Liver (tissue), 9 donors: ENCODE measurements at regions not wholly inside any gene's neighbourhood (a gene's known extent, or its start where the extent isn't known, plus 50 kb on each side); places are given as distances from the start of the nearest gene placed in this dataset. TPM values are rescaled to one million over a fixed set of nuclear protein-coding genes. Genes with fewer than 3 reads are reported as not detected.

Source experiments
- DNase-seq: peaks from one replicate; pipeline ENCODE4 v3.0.0-alpha.2; 2017; ENCODE audit warnings: low spot score
- H3K27ac ChIP-seq, 2 donors: one replicate each; pipeline ENCODE4 v1.7.0; 2013; ENCODE audit warnings: inconsistent platforms in 2 of 2, low read length in 2 of 2, control low read depth in 1 of 2, low read depth in 1 of 2, mild to moderate bottlenecking in 1 of 2
- H3K27me3 ChIP-seq, 4 donors: one replicate each; pipeline versions ENCODE4 v1.6.1 to v1.7.0; 2013; ENCODE audit warnings: low read length in 3 of 4, inconsistent platforms in 1 of 4, mild to moderate bottlenecking in 1 of 4, moderate library complexity in 1 of 4; ENCODE audit not compliant: control insufficient read depth in 4 of 4, insufficient read depth in 4 of 4
- H3K36me3 ChIP-seq, 4 donors: one replicate each; pipeline versions ENCODE4 v1.6.1 to v1.7.0; 2013; ENCODE audit warnings: low read length in 3 of 4, mild to moderate bottlenecking in 3 of 4, low read depth in 1 of 4, moderate library complexity in 1 of 4; ENCODE audit not compliant: control insufficient read depth in 4 of 4, insufficient read depth in 3 of 4
- H3K4me1 ChIP-seq, 4 donors: one replicate each; pipeline versions ENCODE4 v1.6.1 to v1.7.0; 2013; ENCODE audit warnings: low read length in 3 of 4, mild to moderate bottlenecking in 3 of 4, moderate library complexity in 1 of 4; ENCODE audit not compliant: control insufficient read depth in 4 of 4, insufficient read depth in 4 of 4
- H3K4me3 ChIP-seq, 3 donors: one replicate each; pipeline versions ENCODE4 v1.6.1 to v1.7.0; 2013; ENCODE audit warnings: low read length in 3 of 3, control low read depth in 1 of 3, low read depth in 1 of 3, mild to moderate bottlenecking in 1 of 3
- H3K9ac ChIP-seq, 2 donors: one replicate each; pipeline ENCODE4 v1.7.0; 2013; ENCODE audit warnings: low read length in 2 of 2, mild to moderate bottlenecking in 2 of 2, moderate library complexity in 2 of 2, control low read depth in 1 of 2, low read depth in 1 of 2
- H3K9me3 ChIP-seq, 4 donors: one replicate each; pipeline versions ENCODE4 v1.6.1 to v1.7.0; 2013; ENCODE audit warnings: low read length in 3 of 4; ENCODE audit not compliant: control insufficient read depth in 4 of 4
- FOXA1 ChIP-seq: IDR thresholded peaks from 2 replicates; pipeline ENCODE4 v1.6.1; 2016; ENCODE audit warnings: antibody characterized with exemption
- GABPA ChIP-seq, 2 donors: IDR thresholded peaks in 1 of 2; conservative IDR thresholded peaks in 1 of 2; 2 replicates each; pipeline ENCODE4 v1.6.1; 2016; ENCODE audit warnings: antibody characterized with exemption in 2 of 2, mild to moderate bottlenecking in 1 of 2, moderate library complexity in 1 of 2
- HNF4G ChIP-seq: IDR thresholded peaks from 2 replicates; pipeline ENCODE4 v1.6.1; 2016; ENCODE audit warnings: antibody characterized with exemption
- RXRA ChIP-seq, 2 donors: IDR thresholded peaks; 2 replicates each; pipeline ENCODE4 v1.6.1; 2017 to 2018; ENCODE audit warnings: antibody characterized with exemption in 2 of 2, mild to moderate bottlenecking in 1 of 2
- SP1 ChIP-seq: IDR thresholded peaks from 2 replicates; pipeline ENCODE4 v1.6.1; 2018; ENCODE audit warnings: antibody characterized with exemption, mild to moderate bottlenecking
- TAF1 ChIP-seq: conservative IDR thresholded peaks from 2 replicates; pipeline ENCODE4 v1.6.1; 2016; ENCODE audit warnings: antibody characterized with exemption, mild to moderate bottlenecking
- YY1 ChIP-seq: IDR thresholded peaks from 2 replicates; pipeline ENCODE4 v1.6.1; 2016; ENCODE audit warnings: antibody characterized with exemption, mild to moderate bottlenecking
- WGBS: extraction: QIAGEN DNeasy Blood & Tissue Kit; methylation state at CpG from one replicate; pipeline ENCODE4 v1.1.7; 2013; 5-methylcytosine and 5-hydroxymethylcytosine counted together
- small RNA-seq: library from RNA; depleted of rRNA; stranded (forward); fragments of <200 nt; gene quantifications from one replicate; pipeline ENCODE3, GENCODE V24; 2014
- TF ChIP-seq, protein P1 (sequence below): IDR thresholded peaks from 2 replicates; pipeline ENCODE4 v1.6.1; 2016; ENCODE audit warnings: antibody characterized with exemption
- TF ChIP-seq, protein P2 (sequence below): IDR thresholded peaks from 2 replicates; pipeline ENCODE4 v1.6.1; 2016; ENCODE audit warnings: antibody characterized with exemption
- TF ChIP-seq, protein P3 (sequence below): IDR thresholded peaks from 2 replicates; pipeline ENCODE4 v1.6.1; 2016; ENCODE audit warnings: antibody characterized with exemption, mild to moderate bottlenecking
- TF ChIP-seq, protein P4 (sequence below): IDR thresholded peaks from 2 replicates; pipeline ENCODE4 v1.6.1; 2016; ENCODE audit warnings: antibody characterized with exemption
- TF ChIP-seq, protein P5 (sequence below): fragments of 150-350 bp; IDR thresholded peaks from 2 replicates; pipeline ENCODE4 v1.5.1; 2017; ENCODE audit warnings: improper control_type of control experiment, low read depth, low read length; ENCODE audit not compliant: missing input control
- donor health status: healthy.
- donor health status: healthy.
- donor health status: healthy.
- donor health status: healthy.
- donor health status: healthy.

DNA sequence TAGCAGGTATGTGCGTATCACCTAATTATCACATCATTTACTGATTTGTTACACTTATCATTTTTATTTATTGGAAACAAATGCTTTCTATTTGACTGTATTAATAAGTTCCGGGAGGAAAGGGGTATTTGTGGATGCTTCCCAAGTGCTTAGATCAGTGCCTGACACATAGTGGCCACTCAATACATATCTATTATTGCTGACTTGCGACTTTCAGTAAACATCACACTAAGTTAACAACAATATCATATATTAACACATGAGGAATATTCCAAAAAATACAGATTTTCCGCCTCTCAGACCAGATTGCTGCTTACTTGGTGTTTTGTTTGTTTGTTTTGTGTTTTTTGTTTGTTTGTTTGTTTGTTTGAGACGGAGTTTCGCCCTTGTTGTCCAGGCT, 52.6 kb upstream of the ZFP42 start:
- 80% methylated on average over 6 of the region's 6 CpGs for WGBS
- Histone ChIP-seq H3K9ac (no peak overlapping the region), H3K27me3 (no peaks in the 10 kb centered on the region), H3K4me3 (no peak overlapping the region), H3K4me1 (no peaks in the 10 kb centered on the region), H3K27ac (no peak overlapping the region), H3K36me3 (no peaks in the 10 kb centered on the region), H3K9me3 (no peaks in the 10 kb centered on the region)
- no peak for DNase-seq
- TF ChIP-seq YY1 = no peak
- TF ChIP-seq FOXA1 = no peak
- no peak for TF ChIP-seq SP1
- TF ChIP-seq RXRA (IDR thresholded peaks at IDR 0.05) = no peak
- TF ChIP-seq TAF1 = no peak
- TF ChIP-seq, protein P1, sequence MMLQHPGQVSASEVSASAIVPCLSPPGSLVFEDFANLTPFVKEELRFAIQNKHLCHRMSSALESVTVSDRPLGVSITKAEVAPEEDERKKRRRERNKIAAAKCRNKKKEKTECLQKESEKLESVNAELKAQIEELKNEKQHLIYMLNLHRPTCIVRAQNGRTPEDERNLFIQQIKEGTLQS = no peak
- TF ChIP-seq, protein P2, sequence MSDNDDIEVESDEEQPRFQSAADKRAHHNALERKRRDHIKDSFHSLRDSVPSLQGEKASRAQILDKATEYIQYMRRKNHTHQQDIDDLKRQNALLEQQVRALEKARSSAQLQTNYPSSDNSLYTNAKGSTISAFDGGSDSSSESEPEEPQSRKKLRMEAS = no peak
- TF ChIP-seq, protein P3, sequence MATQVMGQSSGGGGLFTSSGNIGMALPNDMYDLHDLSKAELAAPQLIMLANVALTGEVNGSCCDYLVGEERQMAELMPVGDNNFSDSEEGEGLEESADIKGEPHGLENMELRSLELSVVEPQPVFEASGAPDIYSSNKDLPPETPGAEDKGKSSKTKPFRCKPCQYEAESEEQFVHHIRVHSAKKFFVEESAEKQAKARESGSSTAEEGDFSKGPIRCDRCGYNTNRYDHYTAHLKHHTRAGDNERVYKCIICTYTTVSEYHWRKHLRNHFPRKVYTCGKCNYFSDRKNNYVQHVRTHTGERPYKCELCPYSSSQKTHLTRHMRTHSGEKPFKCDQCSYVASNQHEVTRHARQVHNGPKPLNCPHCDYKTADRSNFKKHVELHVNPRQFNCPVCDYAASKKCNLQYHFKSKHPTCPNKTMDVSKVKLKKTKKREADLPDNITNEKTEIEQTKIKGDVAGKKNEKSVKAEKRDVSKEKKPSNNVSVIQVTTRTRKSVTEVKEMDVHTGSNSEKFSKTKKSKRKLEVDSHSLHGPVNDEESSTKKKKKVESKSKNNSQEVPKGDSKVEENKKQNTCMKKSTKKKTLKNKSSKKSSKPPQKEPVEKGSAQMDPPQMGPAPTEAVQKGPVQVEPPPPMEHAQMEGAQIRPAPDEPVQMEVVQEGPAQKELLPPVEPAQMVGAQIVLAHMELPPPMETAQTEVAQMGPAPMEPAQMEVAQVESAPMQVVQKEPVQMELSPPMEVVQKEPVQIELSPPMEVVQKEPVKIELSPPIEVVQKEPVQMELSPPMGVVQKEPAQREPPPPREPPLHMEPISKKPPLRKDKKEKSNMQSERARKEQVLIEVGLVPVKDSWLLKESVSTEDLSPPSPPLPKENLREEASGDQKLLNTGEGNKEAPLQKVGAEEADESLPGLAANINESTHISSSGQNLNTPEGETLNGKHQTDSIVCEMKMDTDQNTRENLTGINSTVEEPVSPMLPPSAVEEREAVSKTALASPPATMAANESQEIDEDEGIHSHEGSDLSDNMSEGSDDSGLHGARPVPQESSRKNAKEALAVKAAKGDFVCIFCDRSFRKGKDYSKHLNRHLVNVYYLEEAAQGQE = no peak
- no peak for TF ChIP-seq GABPA (IDR thresholded peaks at IDR 0.05 in 1 of 2, conservative IDR thresholded peaks at IDR 0.05 in 1 of 2)
- no peak for TF ChIP-seq HNF4G

DNA sequence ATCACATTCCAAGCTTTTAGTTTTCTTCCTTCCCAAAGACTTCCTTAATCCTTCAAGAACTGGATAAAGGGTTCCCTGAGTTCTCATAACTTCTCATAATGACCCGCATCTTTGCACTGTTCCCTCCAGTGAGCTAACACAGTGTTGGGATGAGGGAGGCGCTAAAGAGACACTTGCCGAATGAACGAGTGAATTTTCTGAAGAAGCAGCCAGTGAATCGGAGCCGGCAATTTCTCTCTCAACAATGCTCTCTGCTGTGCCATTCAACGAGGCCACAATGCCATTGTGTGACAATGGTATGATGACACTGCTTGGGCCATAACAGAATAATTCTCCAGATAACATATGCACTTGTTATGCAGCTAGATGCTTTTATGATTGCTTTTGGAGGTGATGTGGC, 51.4 kb upstream of the ZFP42 start:
- H3K27ac ChIP-seq = no peak overlapping the region
- no peak overlapping the region for H3K9ac ChIP-seq
- no peak for DNase-seq
- H3K4me1 ChIP-seq = no peaks in the 10 kb centered on the region
- no peaks in the 10 kb centered on the region for H3K36me3 ChIP-seq
- 78% methylated on average over 7 of the region's 7 CpGs for WGBS
- TF ChIP-seq FOXA1 (no peak), HNF4G (no peak), YY1 (no peak), GABPA (IDR thresholded peaks at IDR 0.05 in 1 of 2, conservative IDR thresholded peaks at IDR 0.05 in 1 of 2) (no peak), TAF1 (no peak)
- TF ChIP-seq, protein P2 = no peak
- TF ChIP-seq, protein P4, sequence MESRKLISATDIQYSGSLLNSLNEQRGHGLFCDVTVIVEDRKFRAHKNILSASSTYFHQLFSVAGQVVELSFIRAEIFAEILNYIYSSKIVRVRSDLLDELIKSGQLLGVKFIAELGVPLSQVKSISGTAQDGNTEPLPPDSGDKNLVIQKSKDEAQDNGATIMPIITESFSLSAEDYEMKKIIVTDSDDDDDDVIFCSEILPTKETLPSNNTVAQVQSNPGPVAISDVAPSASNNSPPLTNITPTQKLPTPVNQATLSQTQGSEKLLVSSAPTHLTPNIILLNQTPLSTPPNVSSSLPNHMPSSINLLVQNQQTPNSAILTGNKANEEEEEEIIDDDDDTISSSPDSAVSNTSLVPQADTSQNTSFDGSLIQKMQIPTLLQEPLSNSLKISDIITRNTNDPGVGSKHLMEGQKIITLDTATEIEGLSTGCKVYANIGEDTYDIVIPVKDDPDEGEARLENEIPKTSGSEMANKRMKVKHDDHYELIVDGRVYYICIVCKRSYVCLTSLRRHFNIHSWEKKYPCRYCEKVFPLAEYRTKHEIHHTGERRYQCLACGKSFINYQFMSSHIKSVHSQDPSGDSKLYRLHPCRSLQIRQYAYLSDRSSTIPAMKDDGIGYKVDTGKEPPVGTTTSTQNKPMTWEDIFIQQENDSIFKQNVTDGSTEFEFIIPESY = no peak
- TF ChIP-seq, protein P5, sequence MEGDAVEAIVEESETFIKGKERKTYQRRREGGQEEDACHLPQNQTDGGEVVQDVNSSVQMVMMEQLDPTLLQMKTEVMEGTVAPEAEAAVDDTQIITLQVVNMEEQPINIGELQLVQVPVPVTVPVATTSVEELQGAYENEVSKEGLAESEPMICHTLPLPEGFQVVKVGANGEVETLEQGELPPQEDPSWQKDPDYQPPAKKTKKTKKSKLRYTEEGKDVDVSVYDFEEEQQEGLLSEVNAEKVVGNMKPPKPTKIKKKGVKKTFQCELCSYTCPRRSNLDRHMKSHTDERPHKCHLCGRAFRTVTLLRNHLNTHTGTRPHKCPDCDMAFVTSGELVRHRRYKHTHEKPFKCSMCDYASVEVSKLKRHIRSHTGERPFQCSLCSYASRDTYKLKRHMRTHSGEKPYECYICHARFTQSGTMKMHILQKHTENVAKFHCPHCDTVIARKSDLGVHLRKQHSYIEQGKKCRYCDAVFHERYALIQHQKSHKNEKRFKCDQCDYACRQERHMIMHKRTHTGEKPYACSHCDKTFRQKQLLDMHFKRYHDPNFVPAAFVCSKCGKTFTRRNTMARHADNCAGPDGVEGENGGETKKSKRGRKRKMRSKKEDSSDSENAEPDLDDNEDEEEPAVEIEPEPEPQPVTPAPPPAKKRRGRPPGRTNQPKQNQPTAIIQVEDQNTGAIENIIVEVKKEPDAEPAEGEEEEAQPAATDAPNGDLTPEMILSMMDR = no peak
- no peaks in the 10 kb centered on the region for H3K9me3 ChIP-seq
- H3K4me3 ChIP-seq = no peak overlapping the region
- H3K27me3 ChIP-seq = no peaks in the 10 kb centered on the region

Small RNA genes in the stretch of these regions (small RNA-seq; reads per million reads assigned to genes)
- gene MRPS36P2 = not detected
